Fibroblast of lung (primary cell): ENCODE measurements at regions not wholly inside any gene's neighbourhood (a gene's known extent, or its start where the extent isn't known, plus 50 kb on each side); places are given as distances from the start of the nearest gene placed in this dataset.

ENCODE experiments used
- DNase-seq, 2 donors: peaks; one replicate each; pipeline versions ENCODE4 v3.0.0 to v3.0.0-alpha.2; 2010; ENCODE audit warnings: low read depth in 2 of 2
- H2AFZ ChIP-seq: 2 replicates; pipeline ENCODE4 v1.5.1; 2012; ENCODE audit warnings: low read length, control low read depth, inconsistent platforms
- H3K27ac ChIP-seq: 2 replicates; pipeline ENCODE4 v1.5.1; 2011; ENCODE audit warnings: low read length, control low read depth; ENCODE audit not compliant: insufficient read depth
- H3K27me3 ChIP-seq: 2 replicates; pipeline ENCODE4 v1.5.1; 2011; ENCODE audit warnings: mild to moderate bottlenecking, low read length; ENCODE audit not compliant: control insufficient read depth, insufficient read depth
- H3K36me3 ChIP-seq: 2 replicates; pipeline ENCODE4 v1.5.1; 2011; ENCODE audit warnings: low read length; ENCODE audit not compliant: control insufficient read depth, insufficient read depth
- H3K4me1 ChIP-seq: 2 replicates; pipeline ENCODE4 v1.5.1; 2011; ENCODE audit warnings: low read length; ENCODE audit not compliant: control insufficient read depth, insufficient read depth; ENCODE audit errors: extremely low read depth
- H3K4me2 ChIP-seq: 2 replicates; pipeline ENCODE4 v1.5.1; 2011; ENCODE audit warnings: low read length, control low read depth; ENCODE audit not compliant: insufficient read depth; ENCODE audit errors: extremely low read depth
- H3K4me3 ChIP-seq, 4 experiments: fragments of 200-600 bp in 1 of 4; sonication (generic) in 1 of 4; replicated peaks in 1 of 4; 2 replicates each; pipeline ENCODE4 v1.5.1; 2011 to 2016; ENCODE audit warnings: low read length in 4 of 4, low read depth in 3 of 4, mild to moderate bottlenecking in 3 of 4, control low read depth in 2 of 4, inconsistent platforms in 1 of 4, mixed read lengths in 1 of 4; ENCODE audit not compliant: insufficient read depth in 1 of 4; ENCODE audit errors: control extremely low read depth in 1 of 4
- H3K79me2 ChIP-seq: 2 replicates; pipeline ENCODE4 v1.5.1; 2012; ENCODE audit warnings: mild to moderate bottlenecking, low read length, inconsistent platforms; ENCODE audit not compliant: control insufficient read depth, insufficient read depth
- H3K9ac ChIP-seq: 2 replicates; pipeline ENCODE4 v1.5.1; 2011; ENCODE audit warnings: mild to moderate bottlenecking, low read length, control low read depth; ENCODE audit not compliant: insufficient read depth
- H3K9me3 ChIP-seq: 2 replicates; pipeline ENCODE4 v1.5.1; 2012; ENCODE audit warnings: low read depth, low read length; ENCODE audit not compliant: control insufficient read depth, insufficient read depth
- H4K20me1 ChIP-seq: 2 replicates; pipeline ENCODE4 v1.5.1; 2011; ENCODE audit warnings: low read length; ENCODE audit not compliant: control insufficient read depth, insufficient read depth; ENCODE audit errors: extremely low read depth
- EZH2 ChIP-seq: IDR thresholded peaks from 2 replicates; pipeline ENCODE4 v1.5.1; 2012; ENCODE audit warnings: low read length, control low read depth, mild to moderate bottlenecking; ENCODE audit errors: missing control alignments
- TF ChIP-seq, protein P1 (sequence below), 2 donors: IDR thresholded peaks in 1 of 2; conservative IDR thresholded peaks in 1 of 2; 1 replicate in 1 of 2; 2 replicates in 1 of 2; pipeline ENCODE4 v1.5.1; 2011 to 2012; ENCODE audit warnings: low read length in 2 of 2, control low read depth in 1 of 2, inconsistent platforms in 1 of 2, low read depth in 1 of 2, mild to moderate bottlenecking in 1 of 2

- no peak overlapping the region for H3K27ac ChIP-seq
- H3K36me3 ChIP-seq: no peaks in the 10 kb centered on the region
- H3K4me3 ChIP-seq: no peak overlapping the region
- H3K4me1 ChIP-seq: no peaks in the 10 kb centered on the region
- H3K9me3 ChIP-seq: no peaks in the 10 kb centered on the region
- H3K27me3 ChIP-seq: no peaks in the 10 kb centered on the region
- H3K79me2 ChIP-seq: no peaks in the 10 kb centered on the region
- peak in 1 of 2 donors; percentile 55 for DNase-seq
- TF ChIP-seq EZH2: no peak
- TF ChIP-seq, protein P1, sequence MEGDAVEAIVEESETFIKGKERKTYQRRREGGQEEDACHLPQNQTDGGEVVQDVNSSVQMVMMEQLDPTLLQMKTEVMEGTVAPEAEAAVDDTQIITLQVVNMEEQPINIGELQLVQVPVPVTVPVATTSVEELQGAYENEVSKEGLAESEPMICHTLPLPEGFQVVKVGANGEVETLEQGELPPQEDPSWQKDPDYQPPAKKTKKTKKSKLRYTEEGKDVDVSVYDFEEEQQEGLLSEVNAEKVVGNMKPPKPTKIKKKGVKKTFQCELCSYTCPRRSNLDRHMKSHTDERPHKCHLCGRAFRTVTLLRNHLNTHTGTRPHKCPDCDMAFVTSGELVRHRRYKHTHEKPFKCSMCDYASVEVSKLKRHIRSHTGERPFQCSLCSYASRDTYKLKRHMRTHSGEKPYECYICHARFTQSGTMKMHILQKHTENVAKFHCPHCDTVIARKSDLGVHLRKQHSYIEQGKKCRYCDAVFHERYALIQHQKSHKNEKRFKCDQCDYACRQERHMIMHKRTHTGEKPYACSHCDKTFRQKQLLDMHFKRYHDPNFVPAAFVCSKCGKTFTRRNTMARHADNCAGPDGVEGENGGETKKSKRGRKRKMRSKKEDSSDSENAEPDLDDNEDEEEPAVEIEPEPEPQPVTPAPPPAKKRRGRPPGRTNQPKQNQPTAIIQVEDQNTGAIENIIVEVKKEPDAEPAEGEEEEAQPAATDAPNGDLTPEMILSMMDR (conservative IDR thresholded peaks at IDR 0.05 in 1 of 2, IDR thresholded peaks at IDR 0.05 in 1 of 2; ENCODE audit: low read depth in 1 of 2, low read length in 2 of 2): no peak
- H2AFZ ChIP-seq: no peak overlapping the region
- no peaks in the 10 kb centered on the region for H4K20me1 ChIP-seq
- H3K9ac ChIP-seq: no peak overlapping the region
- no peak overlapping the region for H3K4me2 ChIP-seq
These were observed 272.5 kb downstream of the C12orf50 start for GRCh38 chr12:87756721-87757120.

DNA sequence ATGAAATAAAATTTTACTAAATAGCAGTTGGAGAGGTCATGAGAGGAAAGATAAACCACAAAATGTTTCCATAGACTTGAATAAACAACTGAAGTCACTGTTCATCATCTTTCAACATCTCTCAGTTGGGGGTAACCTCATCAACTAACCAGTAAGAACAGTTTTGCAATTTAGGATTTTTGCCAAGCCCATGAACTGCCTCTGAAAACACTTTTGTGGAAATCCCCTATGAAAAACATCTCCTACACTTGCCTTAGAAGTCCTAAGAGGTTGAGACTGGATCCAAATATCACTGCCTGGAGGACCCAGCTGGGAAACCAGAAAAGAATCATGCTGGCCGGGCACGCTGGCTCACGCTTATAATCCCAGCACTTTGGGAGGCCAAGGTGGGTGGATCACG lies 273.1 kb downstream of the C12orf50 start:
- Histone ChIP-seq H3K9ac (no peak overlapping the region), H3K4me3 (no peak overlapping the region), H3K36me3 (no peaks in the 10 kb centered on the region), H4K20me1 (no peaks in the 10 kb centered on the region), H3K79me2 (no peaks in the 10 kb centered on the region), H3K4me2 (no peak overlapping the region), H3K4me1 (no peaks in the 10 kb centered on the region), H3K27me3 (no peaks in the 10 kb centered on the region), H3K27ac (no peak overlapping the region), H2AFZ (no peak overlapping the region), H3K9me3 (no peaks in the 10 kb centered on the region)
- TF ChIP-seq, protein P1 (conservative IDR thresholded peaks at IDR 0.05 in 1 of 2, IDR thresholded peaks at IDR 0.05 in 1 of 2; ENCODE audit: low read depth in 1 of 2, low read length in 2 of 2): no peak
- TF ChIP-seq EZH2: no peak
- DNase-seq: peak; percentile 94 to 98

GRCh38 chr12:87728931-87729593 lies 300.1 kb downstream of the C12orf50 start:
- Histone ChIP-seq H3K36me3 (no peaks in the 10 kb centered on the region), H3K79me2 (no peaks in the 10 kb centered on the region), H3K9ac (no peak overlapping the region), H4K20me1 (no peaks in the 10 kb centered on the region), H3K9me3 (no peaks in the 10 kb centered on the region), H3K27me3 (no peaks in the 10 kb centered on the region), H3K4me2 (no peak overlapping the region), H3K27ac (no peak overlapping the region), H2AFZ (no peak overlapping the region), H3K4me3 (no peak overlapping the region), H3K4me1 (no peaks in the 10 kb centered on the region)
- no peak for TF ChIP-seq EZH2
- TF ChIP-seq, protein P1 (conservative IDR thresholded peaks at IDR 0.05 in 1 of 2, IDR thresholded peaks at IDR 0.05 in 1 of 2; ENCODE audit: low read depth in 1 of 2, low read length in 2 of 2): no peak
- peak; percentile 11 to 62 for DNase-seq
